ENCODE measurements at regions not wholly inside any gene's neighbourhood (a gene's known extent, or its start where the extent isn't known, plus 50 kb on each side); places are given as distances from the start of the nearest gene placed in this dataset.

GRCh38 chr20:56755201-56755600 lies 126.1 kb downstream of the TFAP2C start:
- TF ChIP-seq POLR2AphosphoS5 (IDR thresholded peaks at IDR 0.05; ENCODE audit: low read depth, low read length) (no peak), POLR2A (IDR thresholded peaks at IDR 0.05; ENCODE audit: low read depth, low read length) (no peak), TAF1 (IDR thresholded peaks at IDR 0.05; ENCODE audit: borderline replicate concordance, low read depth, low read length) (no peak)
